BLaER1 treated with 17β-estradiol and CSF1 and Interleukin-3, amounts not matched to agents 10 nM and 100 nM (cell line): ENCODE measurements at regions not wholly inside any gene's neighbourhood (a gene's known extent, or its start where the extent isn't known, plus 50 kb on each side); places are given as distances from the start of the nearest gene placed in this dataset.

Source experiments
- H3K27ac ChIP-seq, 11 experiments: shearing (Covaris generic); formaldehyde crosslinking; 2 replicates each; pipeline ENCODE4 v1.8.1; 2022
- H3K27me3 ChIP-seq, 11 experiments: shearing (Covaris generic); formaldehyde crosslinking; 2 replicates each; pipeline ENCODE4 v1.8.1; 2022
- H3K36me3 ChIP-seq, 11 experiments: shearing (Covaris generic); formaldehyde crosslinking; 2 replicates each; pipeline ENCODE4 v1.8.1; 2022
- H3K4me1 ChIP-seq, 10 experiments: shearing (Covaris generic); formaldehyde crosslinking; 2 replicates each; pipeline ENCODE4 v1.8.1; 2022
- H3K4me2 ChIP-seq, 11 experiments: shearing (Covaris generic); formaldehyde crosslinking; 2 replicates each; pipeline ENCODE4 v1.8.1; 2022
- H3K4me3 ChIP-seq, 10 experiments: shearing (Covaris generic); formaldehyde crosslinking; 2 replicates each; pipeline ENCODE4 v1.8.1; 2022
- H3K9ac ChIP-seq, 11 experiments: shearing (Covaris generic); formaldehyde crosslinking; 2 replicates each; pipeline ENCODE4 v1.8.1; 2022
- H3K9me3 ChIP-seq, 11 experiments: shearing (Covaris generic); formaldehyde crosslinking; replicated peaks in 1 of 11; 2 replicates each; pipeline ENCODE4 v1.8.1; 2022
- H4K20me1 ChIP-seq, 11 experiments: shearing (Covaris generic); formaldehyde crosslinking; 2 replicates each; pipeline ENCODE4 v1.8.1; 2022
- Cebpa-rat ChIP-seq, 11 experiments: shearing (Covaris generic); IDR thresholded peaks; 2 replicates each; pipeline ENCODE4 v1.8.1; 2022

DNA sequence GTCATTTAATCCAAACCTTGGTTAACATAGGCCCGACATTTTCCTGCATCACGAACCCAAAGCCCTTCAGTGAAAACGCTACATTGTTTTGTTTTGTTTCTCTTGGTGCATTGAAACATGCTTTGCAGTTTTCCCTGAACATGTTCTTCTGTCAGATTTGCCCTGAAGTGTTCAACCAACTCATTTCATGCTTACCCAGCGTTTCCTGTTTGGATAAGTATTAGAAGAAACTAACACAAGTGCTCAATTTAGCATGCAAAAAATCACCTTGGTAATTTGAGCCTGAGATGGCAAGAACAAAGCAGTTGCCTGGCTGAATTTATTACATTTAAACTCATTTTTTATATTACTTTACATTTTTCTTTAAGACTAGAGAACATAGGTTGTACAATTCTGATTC, 160.1 kb upstream of the VCX3A start:
- Histone ChIP-seq H3K9me3 (peaks cover 0 to 9% (median 5%) of the 10 kb centered on the region in 11 experiments; a peak in 7 of 22 replicates), H3K9ac (no peak overlapping the region), H3K4me2 (no peak overlapping the region), H3K27ac (no peak overlapping the region), H3K27me3 (no peaks in the 10 kb centered on the region), H3K36me3 (no peaks in the 10 kb centered on the region), H4K20me1 (no peaks in the 10 kb centered on the region), H3K4me1 (no peaks in the 10 kb centered on the region), H3K4me3 (no peak overlapping the region)
- no peak for TF ChIP-seq Cebpa-rat (IDR thresholded peaks at IDR 0.05)

DNA sequence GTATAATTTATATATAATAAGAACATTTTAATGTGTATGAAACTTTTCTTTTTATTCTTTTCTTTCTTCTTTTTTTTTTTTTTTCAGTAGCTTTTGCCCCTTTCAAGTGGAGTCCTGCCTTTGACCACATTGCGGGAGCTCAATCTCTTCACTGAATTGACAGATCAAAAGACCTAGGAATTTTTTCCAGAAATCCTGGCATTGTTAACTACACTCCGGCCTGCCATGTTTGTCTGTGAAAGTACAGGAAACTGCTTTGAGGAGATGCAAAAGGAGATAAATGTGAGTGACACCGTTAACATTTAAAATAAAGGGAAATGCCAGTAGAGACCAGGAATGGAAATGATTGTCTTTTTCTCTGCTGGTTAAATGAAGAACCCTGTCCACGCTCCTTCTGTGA, 159.3 kb upstream of the VCX3A start:
- no peak for TF ChIP-seq Cebpa-rat (IDR thresholded peaks at IDR 0.05)
- Histone ChIP-seq H3K27ac (no peak overlapping the region), H3K9ac (no peak overlapping the region), H3K36me3 (no peaks in the 10 kb centered on the region), H3K4me3 (no peak overlapping the region), H3K4me2 (no peak overlapping the region), H4K20me1 (no peaks in the 10 kb centered on the region), H3K9me3 (peaks cover 0 to 12% (median 5%) of the 10 kb centered on the region in 11 experiments; a peak in 8 of 22 replicates), H3K27me3 (no peaks in the 10 kb centered on the region), H3K4me1 (no peaks in the 10 kb centered on the region)

DNA sequence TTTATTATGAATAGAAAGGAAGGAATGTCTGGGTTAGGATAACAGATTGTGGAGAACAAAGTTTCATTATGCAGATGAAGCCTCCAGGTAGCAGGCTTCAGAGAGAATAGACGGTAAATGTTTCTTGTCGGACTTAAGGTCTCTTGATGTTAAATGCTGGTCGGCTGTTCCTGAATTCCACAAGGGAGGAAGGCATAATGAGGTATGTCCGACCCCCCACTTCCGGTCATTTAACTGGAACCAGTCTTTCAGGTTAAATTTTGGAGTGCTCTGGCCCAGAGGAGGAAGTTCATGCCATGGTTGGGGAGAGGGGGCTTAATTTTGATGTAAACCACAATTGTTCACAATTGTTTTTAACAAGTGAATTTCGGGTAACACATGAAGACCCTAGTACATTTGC, 158.1 kb upstream of the VCX3A start:
- TF ChIP-seq Cebpa-rat (IDR thresholded peaks at IDR 0.05): no peak
- H3K9ac ChIP-seq: no peak overlapping the region
- H3K9me3 ChIP-seq: peaks cover 0 to 13% (median 5%) of the 10 kb centered on the region in 11 experiments; a peak in 8 of 22 replicates
- no peaks in the 10 kb centered on the region for H3K36me3 ChIP-seq
- no peak overlapping the region for H3K4me3 ChIP-seq
- no peak overlapping the region for H3K27ac ChIP-seq
- no peaks in the 10 kb centered on the region for H3K4me1 ChIP-seq
- no peaks in the 10 kb centered on the region for H4K20me1 ChIP-seq
- H3K27me3 ChIP-seq: no peaks in the 10 kb centered on the region
- no peak overlapping the region for H3K4me2 ChIP-seq

DNA sequence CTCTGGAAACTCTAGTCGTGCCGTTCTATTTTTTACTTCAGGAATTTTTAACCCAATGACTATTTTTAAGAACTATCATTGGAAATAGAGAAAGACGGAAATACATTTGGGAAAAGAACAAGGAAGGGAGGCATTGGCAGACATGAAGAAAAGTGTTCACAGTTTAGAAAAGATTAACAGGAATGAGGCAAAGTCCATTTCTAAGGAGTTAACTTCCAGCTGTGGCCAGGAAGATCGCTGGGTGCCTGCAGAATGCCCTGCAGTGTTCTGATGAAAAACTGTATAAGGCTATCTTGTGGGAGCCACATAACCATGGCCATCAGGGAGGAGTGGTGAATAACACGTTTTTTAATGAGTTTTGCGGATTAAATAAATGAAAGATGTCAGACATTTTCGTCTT, 150.6 kb upstream of the VCX3A start:
- no peak overlapping the region for H3K27ac ChIP-seq

DNA sequence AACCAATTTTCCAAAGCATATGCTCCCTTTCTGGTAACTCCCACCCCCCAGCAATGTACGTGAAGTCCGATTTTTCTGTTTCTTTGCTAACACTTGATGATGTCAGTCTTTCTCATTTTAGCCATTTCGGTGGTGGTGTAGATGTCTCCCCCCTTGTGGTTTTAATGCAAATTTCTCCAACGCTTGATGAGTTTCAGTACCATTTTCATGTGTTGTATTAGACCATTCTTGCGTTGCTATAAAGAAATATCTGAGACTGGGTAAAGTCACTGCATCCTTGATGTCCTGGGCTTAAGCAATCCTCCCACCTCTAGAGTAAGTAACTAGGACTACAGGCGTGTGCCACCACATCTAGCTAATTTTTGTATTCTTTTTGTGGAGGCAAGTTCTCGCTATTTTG, 148.4 kb upstream of the VCX3A start:
- H3K27ac ChIP-seq: no peak overlapping the region
- H3K4me2 ChIP-seq: no peak overlapping the region
- H3K4me3 ChIP-seq: no peak overlapping the region
- H3K9me3 ChIP-seq: peaks cover 0 to 8% (median 0%) of the 10 kb centered on the region in 11 experiments; a peak in 1 of 22 replicates
- no peak overlapping the region for H3K9ac ChIP-seq
- H3K36me3 ChIP-seq: no peaks in the 10 kb centered on the region
- H4K20me1 ChIP-seq: no peaks in the 10 kb centered on the region
- no peaks in the 10 kb centered on the region for H3K27me3 ChIP-seq
- no peaks in the 10 kb centered on the region for H3K4me1 ChIP-seq
- no peak for TF ChIP-seq Cebpa-rat (IDR thresholded peaks at IDR 0.05)

More for the DNA sequence above, 150.6 kb upstream of the VCX3A start:
- Histone ChIP-seq H3K4me1 (no peaks in the 10 kb centered on the region), H3K27me3 (no peaks in the 10 kb centered on the region), H3K9ac (no peak overlapping the region), H3K9me3 (peaks cover 0 to 18% (median 2%) of the 10 kb centered on the region in 11 experiments; a peak in 8 of 22 replicates), H3K4me2 (no peak overlapping the region), H3K36me3 (no peaks in the 10 kb centered on the region), H3K4me3 (no peak overlapping the region), H4K20me1 (no peaks in the 10 kb centered on the region)
- TF ChIP-seq Cebpa-rat (IDR thresholded peaks at IDR 0.05): no peak

DNA sequence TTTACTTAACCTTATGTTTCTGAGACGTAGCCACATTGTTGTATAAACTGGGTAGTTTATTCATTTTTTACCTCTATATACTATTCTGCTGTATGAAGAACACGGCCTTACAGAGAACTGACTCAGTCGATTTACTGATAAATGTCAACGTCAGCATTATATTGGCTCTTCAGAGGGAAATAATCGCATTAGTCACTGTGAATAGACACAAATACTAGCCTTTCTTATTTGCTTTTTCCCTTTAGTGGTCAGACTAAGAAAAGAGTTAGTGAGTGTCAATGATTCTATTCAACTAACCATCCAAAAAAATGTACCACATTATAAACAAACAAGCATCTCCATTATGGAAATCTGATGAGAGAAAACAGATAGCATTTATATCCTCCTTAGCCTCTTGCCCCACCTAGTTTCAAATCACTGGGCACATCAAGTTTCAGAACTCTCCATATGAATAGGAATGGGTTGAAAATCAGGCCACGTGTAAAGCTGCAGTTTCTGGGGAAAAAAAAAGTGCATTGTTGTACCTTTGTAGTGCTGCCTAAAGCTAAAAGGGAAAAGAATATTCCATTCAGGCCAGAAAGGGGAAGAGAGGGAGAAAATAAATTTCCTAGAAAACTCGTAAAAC, 146.7 kb upstream of the VCX3A start:
- Histone ChIP-seq H3K36me3 (no peaks in the 10 kb centered on the region), H3K9me3 (peaks cover 0 to 8% (median 0%) of the 10 kb centered on the region in 11 experiments; a peak in 1 of 22 replicates), H3K27me3 (no peaks in the 10 kb centered on the region), H4K20me1 (no peaks in the 10 kb centered on the region), H3K27ac (no peak overlapping the region), H3K4me1 (no peaks in the 10 kb centered on the region), H3K4me3 (no peak overlapping the region), H3K4me2 (no peak overlapping the region), H3K9ac (no peak overlapping the region)
- no peak for TF ChIP-seq Cebpa-rat (IDR thresholded peaks at IDR 0.05)

DNA sequence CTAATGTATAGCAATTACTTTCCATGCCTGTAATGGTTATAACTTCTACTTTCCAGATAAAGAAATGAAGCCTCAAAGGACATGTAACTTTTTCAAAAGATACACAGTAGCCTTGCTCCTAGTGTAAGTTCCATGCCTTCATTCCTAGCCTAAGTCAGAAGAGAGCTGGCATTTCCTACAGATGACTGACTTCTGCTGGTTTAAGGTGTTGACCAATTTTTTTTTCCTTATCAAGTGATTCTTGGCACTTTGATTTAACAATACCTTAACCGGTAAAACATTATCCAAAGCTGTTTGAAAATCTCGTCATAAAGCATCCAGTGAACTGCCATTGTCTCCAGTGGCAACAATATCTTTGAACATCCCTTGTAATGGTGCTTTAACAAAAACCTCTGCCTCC, 145.1 kb upstream of the VCX3A start:
- Histone ChIP-seq H3K4me2 (no peak overlapping the region), H4K20me1 (no peaks in the 10 kb centered on the region), H3K36me3 (no peaks in the 10 kb centered on the region), H3K27ac (no peak overlapping the region), H3K4me1 (no peaks in the 10 kb centered on the region), H3K9ac (no peak overlapping the region), H3K4me3 (no peak overlapping the region), H3K9me3 (peaks cover 0 to 8% (median 0%) of the 10 kb centered on the region in 11 experiments; a peak in 1 of 22 replicates), H3K27me3 (no peaks in the 10 kb centered on the region)
- TF ChIP-seq Cebpa-rat (IDR thresholded peaks at IDR 0.05): no peak

DNA sequence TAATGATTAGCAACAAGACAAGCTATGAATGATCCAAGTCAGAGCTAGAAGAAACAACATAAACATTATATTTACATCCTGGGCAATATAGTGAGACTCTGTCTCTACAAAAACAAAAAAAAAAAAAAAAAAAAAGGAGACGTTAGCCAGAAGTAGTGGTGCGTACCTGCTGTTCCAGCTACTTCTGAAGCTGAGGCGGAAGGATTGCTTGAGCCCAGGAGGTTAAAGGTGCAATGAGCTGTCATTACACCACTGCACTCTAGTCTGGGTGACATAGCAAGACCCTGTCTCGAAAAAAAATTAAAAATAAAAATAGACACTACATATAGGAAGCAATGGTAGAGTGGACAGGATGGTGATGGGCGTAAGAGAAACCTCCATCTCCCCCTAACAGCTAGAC, 144.6 kb upstream of the VCX3A start:
- no peak overlapping the region for H3K9ac ChIP-seq
- no peaks in the 10 kb centered on the region for H3K27me3 ChIP-seq
- no peak overlapping the region for H3K27ac ChIP-seq
- no peak overlapping the region for H3K4me3 ChIP-seq
- H4K20me1 ChIP-seq: no peaks in the 10 kb centered on the region
- no peaks in the 10 kb centered on the region for H3K4me1 ChIP-seq
- H3K9me3 ChIP-seq: peaks cover 0 to 8% (median 0%) of the 10 kb centered on the region in 11 experiments; a peak in 1 of 22 replicates
- no peaks in the 10 kb centered on the region for H3K36me3 ChIP-seq
- no peak for TF ChIP-seq Cebpa-rat (IDR thresholded peaks at IDR 0.05)
- H3K4me2 ChIP-seq: no peak overlapping the region

DNA sequence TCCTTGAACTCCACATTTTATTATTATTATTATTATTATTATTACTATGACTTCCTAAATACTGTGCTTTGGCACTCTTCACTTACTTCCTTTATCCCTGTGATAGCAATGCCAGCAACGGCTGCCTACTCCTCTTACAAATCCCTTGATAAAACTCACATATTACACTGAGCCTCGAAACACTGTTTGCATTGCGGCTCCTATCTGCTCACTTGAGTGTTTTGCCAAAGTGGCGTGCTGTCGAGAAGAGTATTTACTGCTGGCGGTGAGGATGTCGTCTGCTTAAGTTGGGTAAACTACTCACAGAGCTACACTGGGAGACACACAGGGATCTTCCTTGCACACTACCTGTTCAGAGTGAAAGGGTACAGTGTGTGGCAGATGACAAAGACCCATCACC, 143.4 kb upstream of the VCX3A start:
- no peak overlapping the region for H3K27ac ChIP-seq
- H3K9me3 ChIP-seq: peaks cover 0 to 8% (median 0%) of the 10 kb centered on the region in 11 experiments; a peak in 1 of 22 replicates
- H3K4me1 ChIP-seq: no peaks in the 10 kb centered on the region
- H3K4me3 ChIP-seq: no peak overlapping the region
- no peak overlapping the region for H3K9ac ChIP-seq
- H4K20me1 ChIP-seq: no peaks in the 10 kb centered on the region
- no peak overlapping the region for H3K4me2 ChIP-seq
- H3K27me3 ChIP-seq: no peaks in the 10 kb centered on the region
- TF ChIP-seq Cebpa-rat (IDR thresholded peaks at IDR 0.05): no peak
- no peaks in the 10 kb centered on the region for H3K36me3 ChIP-seq

DNA sequence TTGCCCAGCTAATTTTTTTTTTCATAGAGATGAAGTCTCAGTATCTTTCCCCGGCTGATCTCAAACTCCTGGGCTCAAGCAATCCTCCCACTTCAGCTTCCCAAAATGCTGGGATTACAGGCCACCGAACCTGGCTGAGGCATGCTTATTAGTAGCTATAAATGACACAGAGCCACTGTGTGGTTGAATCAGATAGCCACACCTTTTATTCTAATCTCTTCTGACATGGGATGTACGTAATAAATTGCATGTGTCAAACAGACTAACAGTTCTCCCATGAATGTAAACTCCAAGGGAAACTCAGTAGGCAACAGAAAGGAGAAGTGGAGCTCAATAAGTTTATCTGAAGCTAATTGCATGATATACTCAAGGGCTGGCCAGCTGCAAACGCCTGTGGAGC, 139.8 kb upstream of the VCX3A start:
- Histone ChIP-seq H3K9ac (no peak overlapping the region), H3K27me3 (no peaks in the 10 kb centered on the region), H3K36me3 (no peaks in the 10 kb centered on the region), H4K20me1 (no peaks in the 10 kb centered on the region), H3K4me3 (no peak overlapping the region), H3K4me1 (no peaks in the 10 kb centered on the region), H3K4me2 (no peak overlapping the region), H3K9me3 (0 out of 22 replicates have a peak, but pooled peaks cover 0 to 5% (median 0%) of the 10 kb centered on the region in 11 experiments), H3K27ac (no peak overlapping the region)
- TF ChIP-seq Cebpa-rat (IDR thresholded peaks at IDR 0.05): no peak
